Hepatocyte (in vitro differentiated cells): ENCODE measurements at regions not wholly inside any gene's neighbourhood (a gene's known extent, or its start where the extent isn't known, plus 50 kb on each side); places are given as distances from the start of the nearest gene placed in this dataset.

Experiments used
- DNase-seq: peaks from one replicate; pipeline ENCODE4 v3.0.0-alpha.2; 2016; ENCODE audit warnings: low spot score
- H2AFZ ChIP-seq: fragments of 200-600 bp; sonication (generic); 2 replicates; pipeline ENCODE4 v1.6.0; 2016; ENCODE audit warnings: antibody characterized with exemption, mild to moderate bottlenecking
- H3K27ac ChIP-seq: fragments of 200-600 bp; sonication (generic); 2 replicates; pipeline ENCODE4 v1.5.1; 2016; ENCODE audit warnings: mild to moderate bottlenecking
- H3K27me3 ChIP-seq: fragments of 200-600 bp; sonication (generic); 2 replicates; pipeline ENCODE4 v1.6.1; 2016
- H3K36me3 ChIP-seq: fragments of 200-600 bp; sonication (generic); replicated peaks from 2 replicates; pipeline ENCODE4 v1.5.1; 2016; ENCODE audit warnings: low read depth; ENCODE audit not compliant: insufficient read depth
- H3K4me1 ChIP-seq: fragments of 200-600 bp; sonication (generic); 2 replicates; pipeline ENCODE4 v1.5.1; 2016; ENCODE audit warnings: mild to moderate bottlenecking, moderate library complexity; ENCODE audit not compliant: insufficient read depth
- H3K4me2 ChIP-seq: fragments of 200-600 bp; sonication (generic); 2 replicates; pipeline ENCODE4 v1.6.0; 2016
- H3K4me3 ChIP-seq: fragments of 200-600 bp; sonication (generic); 2 replicates; pipeline ENCODE4 v1.5.1; 2016; ENCODE audit warnings: mild to moderate bottlenecking
- H3K79me2 ChIP-seq: fragments of 200-600 bp; sonication (generic); 2 replicates; pipeline ENCODE4 v1.6.0; 2017; ENCODE audit warnings: mild to moderate bottlenecking
- H3K9me2 ChIP-seq: fragments of 200-600 bp; sonication (generic); replicated peaks from 2 replicates; pipeline ENCODE4 v1.6.0; 2017; ENCODE audit warnings: mild to moderate bottlenecking; ENCODE audit not compliant: insufficient read depth
- H3K9me3 ChIP-seq: fragments of 200-600 bp; sonication (generic); 2 replicates; pipeline ENCODE4 v1.5.1; 2016; ENCODE audit warnings: low read depth, mild to moderate bottlenecking
- H4K20me1 ChIP-seq: fragments of 200-600 bp; sonication (generic); 2 replicates; pipeline ENCODE4 v1.6.0; 2016; ENCODE audit warnings: mild to moderate bottlenecking; ENCODE audit not compliant: insufficient read depth, poor library complexity, severe bottlenecking
- CTCF ChIP-seq: fragments of 200-600 bp; sonication (generic); IDR thresholded peaks from 2 replicates; pipeline ENCODE4 v1.5.1; 2016; ENCODE audit warnings: antibody characterized with exemption, mild to moderate bottlenecking; ENCODE audit not compliant: poor library complexity
- EZH2 ChIP-seq: fragments of 200-600 bp; sonication (generic); IDR thresholded peaks from 2 replicates; pipeline ENCODE4 v1.6.1; 2016; ENCODE audit warnings: antibody characterized with exemption, mild to moderate bottlenecking, borderline replicate concordance
- EZH2phosphoT487 ChIP-seq: fragments of 200-600 bp; sonication (generic); IDR thresholded peaks from one replicate; pipeline ENCODE4 v1.6.1; 2018; ENCODE audit warnings: antibody characterized with exemption, mild to moderate bottlenecking, low read depth, moderate library complexity; ENCODE audit not compliant: unreplicated experiment, severe bottlenecking
- WGBS: methylation state at CpG from one replicate; pipeline ENCODE4 v1.1.6; 2016; ENCODE audit warnings: low lambda C conversion rate; ENCODE audit errors: missing lambda C conversion rate; 5-methylcytosine and 5-hydroxymethylcytosine counted together

GRCh38 chr6:113377362-113377942 lies 479.7 kb upstream of the MARCKS start:
- Histone ChIP-seq H3K27ac (no peak overlapping the region), H3K9me3 (no peaks in the 10 kb centered on the region), H3K36me3 (no peaks in the 10 kb centered on the region), H3K4me2 (no peak overlapping the region), H3K9me2 (no peaks in the 10 kb centered on the region), H4K20me1 (no peaks in the 10 kb centered on the region), H3K79me2 (no peaks in the 10 kb centered on the region), H3K4me3 (no peak overlapping the region), H2AFZ (no peak overlapping the region), H3K27me3 (no peaks in the 10 kb centered on the region), H3K4me1 (no peaks in the 10 kb centered on the region)
- WGBS: 89% methylated on average over 4 of the region's 4 CpGs
- DNase-seq: no peak
- TF ChIP-seq EZH2phosphoT487 (no peak), EZH2 (no peak), CTCF (no peak)

- Histone ChIP-seq H4K20me1 (no peaks in the 10 kb centered on the region), H3K27me3 (no peaks in the 10 kb centered on the region), H3K79me2 (no peaks in the 10 kb centered on the region), H2AFZ (no peak overlapping the region), H3K4me2 (no peak overlapping the region), H3K9me3 (no peaks in the 10 kb centered on the region), H3K4me1 (no peaks in the 10 kb centered on the region), H3K4me3 (no peak overlapping the region), H3K9me2 (no peaks in the 10 kb centered on the region), H3K36me3 (no peaks in the 10 kb centered on the region), H3K27ac (no peak overlapping the region)
- no peak for TF ChIP-seq EZH2
- no peak for TF ChIP-seq CTCF
- no peak for TF ChIP-seq EZH2phosphoT487
- DNase-seq: no peak
- WGBS: 83% methylated on average over 3 of the region's 3 CpGs
These were observed 476.6 kb upstream of the MARCKS start for GRCh38 chr6:113380591-113380990.

GRCh38 chr6:113381232-113381631 lies 475.9 kb upstream of the MARCKS start:
- Histone ChIP-seq H3K79me2 (no peaks in the 10 kb centered on the region), H3K27me3 (no peaks in the 10 kb centered on the region), H3K27ac (no peak overlapping the region), H3K4me3 (no peak overlapping the region), H2AFZ (no peak overlapping the region), H3K4me1 (no peaks in the 10 kb centered on the region), H3K9me3 (no peaks in the 10 kb centered on the region), H3K4me2 (no peak overlapping the region), H3K9me2 (no peaks in the 10 kb centered on the region), H4K20me1 (no peaks in the 10 kb centered on the region), H3K36me3 (no peaks in the 10 kb centered on the region)
- DNase-seq: no peak
- TF ChIP-seq EZH2phosphoT487 (no peak), EZH2 (no peak)

- no peak overlapping the region for H3K27ac ChIP-seq
- H3K27me3 ChIP-seq: no peaks in the 10 kb centered on the region
- H3K9me3 ChIP-seq: no peaks in the 10 kb centered on the region
- TF ChIP-seq CTCF: no peak
- TF ChIP-seq EZH2: no peak
- TF ChIP-seq EZH2phosphoT487: no peak
- H2AFZ ChIP-seq: no peak overlapping the region
- no peak overlapping the region for H3K4me3 ChIP-seq
- H3K36me3 ChIP-seq: no peaks in the 10 kb centered on the region
- H3K9me2 ChIP-seq: no peaks in the 10 kb centered on the region
- H4K20me1 ChIP-seq: no peaks in the 10 kb centered on the region
- H3K4me1 ChIP-seq: no peaks in the 10 kb centered on the region
- H3K4me2 ChIP-seq: no peak overlapping the region
- 77% methylated on average over 2 of the region's 2 CpGs for WGBS
- no peaks in the 10 kb centered on the region for H3K79me2 ChIP-seq
- DNase-seq: no peak
These were observed 475.2 kb upstream of the MARCKS start for GRCh38 chr6:113381959-113382358.
